Pancreas (tissue), 10 donors: ENCODE measurements at regions not wholly inside any gene's neighbourhood (a gene's known extent, or its start where the extent isn't known, plus 50 kb on each side); places are given as distances from the start of the nearest gene placed in this dataset.

ENCODE experiments used
- ATAC-seq, 4 donors: fragments of 200-7000 bp; cut with Tn5 transposase; one replicate each; pipeline versions ENCODE4 v1.8.0 to v1.9.1; 2020; ENCODE audit warnings: mild to moderate bottlenecking in 4 of 4, moderate library complexity in 4 of 4
- DNase-seq, 6 donors: peaks; one replicate each; pipeline ENCODE4 v3.0.0-alpha.2; 2020
- FAIRE-seq: peaks from 2 replicates; lab custom pipeline; 2012; peaks lifted over from hg19 to GRCh38; lab: Jason Lieb, UNC
- H3K27ac ChIP-seq, 4 donors: fragments of 200-600 bp; sonication (generic); 1 replicate in 3 of 4; 2 replicates in 1 of 4; pipeline versions ENCODE4 v1.5.0 to v1.8.0; 2020
- H3K27me3 ChIP-seq, 4 donors: fragments of 200-600 bp; one replicate each; pipeline ENCODE4 v1.8.0; 2021
- H3K36me3 ChIP-seq, 3 donors: fragments of 200-600 bp; sonication (generic) in 1 of 3; one replicate each; pipeline versions ENCODE4 v1.5.0 to v1.8.0; 2020 to 2021
- H3K4me1 ChIP-seq, 3 donors: fragments of 200-600 bp; one replicate each; pipeline ENCODE4 v1.8.0; 2021
- H3K4me3 ChIP-seq, 4 donors: fragments of 200-600 bp; sonication (generic) in 2 of 4; one replicate each; pipeline versions ENCODE4 v1.5.0 to v1.8.0; 2020 to 2021
- H3K9me3 ChIP-seq, 4 donors: fragments of 200-600 bp; one replicate each; pipeline ENCODE4 v1.8.0; 2021
- WGBS, 2 donors: extraction: QIAGEN DNeasy Blood & Tissue Kit; methylation state at CpG; one replicate each; pipeline ENCODE4 v1.1.7; 2013; 5-methylcytosine and 5-hydroxymethylcytosine counted together
- intact Hi-C, 3 donors: fragments of 100-400 bp; cut with DNase I; formaldehyde crosslinking; loops; one replicate each; pipeline versions ENCODE4 v1.11.1 to v1.14.2; 2022
- TF ChIP-seq, protein P1 (sequence below), 4 donors: fragments of 200-600 bp; sonication (generic) in 3 of 4; IDR thresholded peaks; one replicate each; pipeline versions ENCODE4 v1.5.0 to v1.8.0; 2021; ENCODE audit warnings: antibody characterized with exemption in 4 of 4
- donor health status: healthy with polysubstance abuse.
- donor health status: DM: no; HTN: no; CAD: no; lungs with moderate emphysema.
- donor health status: DM: no; HTN: no; CAD: no.
- donor health status: control.
- donor health status: control.
- donor health status: Bipolar disorder and iron deficiency.
- donor health status: DM: yes; HTN: yes; CAD: no.
- donor health status: DM: no; HTN: no; CAD: no.
- donor health status: DM: no; HTN: no; CAD: no.
- donor health status: DM: yes; HTN: yes; CAD: no.

DNA sequence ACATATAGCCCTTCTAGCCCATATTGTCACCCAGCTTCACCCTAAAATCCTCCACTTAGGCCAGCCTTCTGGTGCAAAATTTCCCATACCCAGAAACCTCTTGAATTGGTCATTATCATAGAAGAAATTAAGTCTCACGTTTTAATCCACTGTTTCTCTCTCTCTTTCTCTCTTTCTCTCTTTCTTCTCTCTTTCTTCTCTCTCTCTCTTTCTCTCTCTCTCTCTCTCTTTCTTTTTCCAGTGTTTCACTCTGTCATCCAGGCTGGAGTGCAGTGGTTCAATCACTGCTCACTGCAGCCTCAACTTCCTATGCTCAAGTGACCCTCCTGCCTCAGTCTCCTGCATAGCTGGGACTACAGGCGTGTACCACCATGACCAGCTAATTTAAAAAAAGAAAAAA lies 363.4 kb downstream of the TMEM167A start:
- 72 to 89% methylated on average over 2 of the region's 2 CpGs for WGBS, 2 donors
- no peaks in the 10 kb centered on the region for H3K27me3 ChIP-seq

DNA sequence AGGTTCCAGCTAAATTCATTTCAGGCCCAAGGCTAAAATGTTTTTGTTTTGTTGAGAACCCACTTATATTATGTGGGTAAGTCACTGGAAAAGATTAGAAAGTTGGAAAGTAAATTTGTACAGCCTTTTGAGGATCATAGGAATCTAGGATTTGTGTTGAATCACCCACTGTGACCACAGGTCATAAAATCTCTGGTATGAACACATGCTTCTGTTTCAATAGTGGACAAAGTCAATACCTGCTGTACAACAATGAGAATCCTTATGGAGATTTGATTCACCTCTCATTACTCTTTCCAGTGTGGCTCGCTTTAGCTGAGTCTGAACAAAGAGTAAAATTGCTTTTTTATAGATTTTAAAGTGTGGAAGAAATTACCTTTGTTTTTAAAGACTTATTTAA lies 369.5 kb downstream of the TMEM167A start:
- ATAC-seq (no peak), DNase-seq (no peak), FAIRE-seq (no peak)
- intact Hi-C loops, result no loop called here
- no peaks in the 10 kb centered on the region for H3K27me3 ChIP-seq
- WGBS, 2 donors, result 0% methylated on average over 1 of the region's 1 CpG
- no peaks in the 10 kb centered on the region for H3K9me3 ChIP-seq
- no peak overlapping the region for H3K4me3 ChIP-seq
- TF ChIP-seq, protein P1, sequence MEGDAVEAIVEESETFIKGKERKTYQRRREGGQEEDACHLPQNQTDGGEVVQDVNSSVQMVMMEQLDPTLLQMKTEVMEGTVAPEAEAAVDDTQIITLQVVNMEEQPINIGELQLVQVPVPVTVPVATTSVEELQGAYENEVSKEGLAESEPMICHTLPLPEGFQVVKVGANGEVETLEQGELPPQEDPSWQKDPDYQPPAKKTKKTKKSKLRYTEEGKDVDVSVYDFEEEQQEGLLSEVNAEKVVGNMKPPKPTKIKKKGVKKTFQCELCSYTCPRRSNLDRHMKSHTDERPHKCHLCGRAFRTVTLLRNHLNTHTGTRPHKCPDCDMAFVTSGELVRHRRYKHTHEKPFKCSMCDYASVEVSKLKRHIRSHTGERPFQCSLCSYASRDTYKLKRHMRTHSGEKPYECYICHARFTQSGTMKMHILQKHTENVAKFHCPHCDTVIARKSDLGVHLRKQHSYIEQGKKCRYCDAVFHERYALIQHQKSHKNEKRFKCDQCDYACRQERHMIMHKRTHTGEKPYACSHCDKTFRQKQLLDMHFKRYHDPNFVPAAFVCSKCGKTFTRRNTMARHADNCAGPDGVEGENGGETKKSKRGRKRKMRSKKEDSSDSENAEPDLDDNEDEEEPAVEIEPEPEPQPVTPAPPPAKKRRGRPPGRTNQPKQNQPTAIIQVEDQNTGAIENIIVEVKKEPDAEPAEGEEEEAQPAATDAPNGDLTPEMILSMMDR (IDR thresholded peaks at IDR 0.05), result no peak
- no peaks in the 10 kb centered on the region for H3K36me3 ChIP-seq
- no peak overlapping the region for H3K27ac ChIP-seq
- no peaks in the 10 kb centered on the region for H3K4me1 ChIP-seq

More for the DNA sequence above, 363.4 kb downstream of the TMEM167A start:
- Histone ChIP-seq H3K4me1 (no peaks in the 10 kb centered on the region), H3K27ac (no peak overlapping the region), H3K36me3 (no peaks in the 10 kb centered on the region), H3K4me3 (no peak overlapping the region), H3K9me3 (no peaks in the 10 kb centered on the region)
- no peak for ATAC-seq
- TF ChIP-seq, protein P1 (IDR thresholded peaks at IDR 0.05), result no peak
- intact Hi-C loops, result no loop called here
- FAIRE-seq, result no peak
- no peak for DNase-seq

DNA sequence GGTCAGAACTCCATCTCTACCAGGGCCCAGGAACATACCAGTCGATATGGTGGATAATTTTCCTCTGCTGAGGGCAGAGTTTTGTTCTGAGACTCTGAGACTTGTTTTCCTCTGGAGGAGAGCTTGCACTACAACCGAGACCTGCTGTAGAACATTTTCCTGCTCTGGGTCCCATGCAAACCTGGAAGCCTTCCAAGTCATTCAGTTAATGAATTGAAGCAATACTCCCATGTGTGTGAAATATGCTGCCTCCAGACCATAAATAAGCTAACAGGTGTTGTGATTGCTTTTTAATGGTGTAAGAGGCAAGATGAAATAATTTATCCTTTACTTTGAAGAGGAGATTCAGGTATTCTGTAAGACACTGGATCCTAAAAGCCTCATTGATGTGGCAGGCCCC lies 372.8 kb downstream of the TMEM167A start:
- 78 to 82% methylated on average over 2 of the region's 2 CpGs for WGBS, 2 donors
- no peak overlapping the region for H3K27ac ChIP-seq
- no peaks in the 10 kb centered on the region for H3K4me1 ChIP-seq
- no peaks in the 10 kb centered on the region for H3K27me3 ChIP-seq
- H3K9me3 ChIP-seq, result no peaks in the 10 kb centered on the region
- TF ChIP-seq, protein P1 (IDR thresholded peaks at IDR 0.05), result no peak
- no peak for ATAC-seq
- no peak for FAIRE-seq
- no peak overlapping the region for H3K4me3 ChIP-seq
- H3K36me3 ChIP-seq, result no peaks in the 10 kb centered on the region
- intact Hi-C loops, result no loop called here
- DNase-seq, result no peak

DNA sequence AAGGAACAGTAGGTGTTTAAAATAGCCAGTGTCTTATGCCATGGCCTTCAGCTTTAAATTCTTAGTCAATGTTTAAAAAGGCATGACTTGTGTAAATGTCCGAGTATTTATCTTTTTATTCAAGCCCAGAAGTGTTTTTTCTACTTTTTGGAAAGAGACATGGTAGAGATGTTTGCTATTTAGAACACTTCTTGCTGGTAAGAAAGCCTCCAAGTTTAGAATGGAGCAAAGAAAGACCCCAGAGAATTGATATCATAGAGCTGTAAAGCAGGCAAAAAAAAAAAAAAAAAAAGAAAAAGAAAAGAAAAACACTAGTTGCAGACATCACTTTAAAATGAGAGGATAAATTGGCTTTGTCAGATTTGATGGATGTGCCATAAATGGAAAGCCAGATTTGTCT lies 375.1 kb downstream of the TMEM167A start:
- 1 to 2% methylated on average over 1 of the region's 1 CpG for WGBS, 2 donors
- H3K9me3 ChIP-seq, result no peaks in the 10 kb centered on the region
- intact Hi-C loops, result no loop called here

DNA sequence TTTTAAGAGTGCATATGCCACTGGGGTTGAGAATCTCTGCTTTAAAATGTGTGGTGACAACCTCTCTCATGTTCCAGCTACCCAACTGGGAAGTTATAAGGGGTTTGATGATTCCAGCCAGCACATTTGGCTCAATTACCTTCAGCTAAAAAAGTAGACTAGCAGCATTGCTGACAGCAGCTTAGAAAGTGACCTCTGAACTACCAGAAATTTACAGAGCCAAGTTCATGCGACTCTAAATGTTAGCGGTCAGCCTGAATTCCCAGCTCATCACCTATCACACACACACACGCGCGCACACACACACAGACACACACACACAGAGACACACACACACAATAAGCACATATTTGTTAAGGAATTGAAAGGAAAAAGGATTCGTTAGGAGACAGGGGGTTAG lies 377.5 kb downstream of the TMEM167A start:
- DNase-seq, result no peak
- Histone ChIP-seq H3K27ac (no peak overlapping the region), H3K9me3 (no peaks in the 10 kb centered on the region), H3K4me3 (no peak overlapping the region), H3K27me3 (no peaks in the 10 kb centered on the region), H3K4me1 (no peaks in the 10 kb centered on the region), H3K36me3 (no peaks in the 10 kb centered on the region)
- intact Hi-C loops, result no loop called here
- FAIRE-seq, result no peak
- WGBS, 2 donors, result 88 to 90% methylated on average over 6 of the region's 6 CpGs
- TF ChIP-seq, protein P1 (IDR thresholded peaks at IDR 0.05), result no peak
- ATAC-seq, result no peak

More for the DNA sequence above, 375.1 kb downstream of the TMEM167A start:
- ATAC-seq, result no peak
- H3K4me3 ChIP-seq, result no peak overlapping the region
- no peaks in the 10 kb centered on the region for H3K27me3 ChIP-seq
- DNase-seq, result no peak
- H3K36me3 ChIP-seq, result no peaks in the 10 kb centered on the region
- TF ChIP-seq, protein P1 (IDR thresholded peaks at IDR 0.05), result no peak
- no peak for FAIRE-seq
- H3K27ac ChIP-seq, result no peak overlapping the region
- no peaks in the 10 kb centered on the region for H3K4me1 ChIP-seq
